GM19324 (cell line): ENCODE measurements at regions not wholly inside any gene's neighbourhood (a gene's known extent, or its start where the extent isn't known, plus 50 kb on each side); places are given as distances from the start of the nearest gene placed in this dataset.

Experiments used
- ATAC-seq: cut with Tn5 transposase; IDR thresholded peaks from one replicate; pipeline ENCODE4 v1.9.1; 2021; ENCODE audit warnings: mild to moderate bottlenecking, moderate library complexity; ENCODE audit not compliant: unreplicated experiment, low FRiP score

- no peak for ATAC-seq
These were observed 165.1 kb downstream of the GPAT3 start for GRCh38 chr4:83701041-83701440.

GRCh38 chr4:83699358-83699757, 163.4 kb downstream of the GPAT3 start:
- ATAC-seq: no peak

- ATAC-seq: no peak
These were observed 156.1 kb downstream of the GPAT3 start for GRCh38 chr4:83692028-83692427.

- no peak for ATAC-seq
These were observed 150.3 kb downstream of the GPAT3 start for GRCh38 chr4:83686166-83686565.

- no peak for ATAC-seq
These were observed 143.8 kb downstream of the GPAT3 start for GRCh38 chr4:83679692-83680091.

- ATAC-seq: no peak
These were observed 143.3 kb downstream of the GPAT3 start for GRCh38 chr4:83679254-83679653.

- ATAC-seq: no peak
These were observed 141.7 kb downstream of the GPAT3 start for GRCh38 chr4:83677656-83678055.

- no peak for ATAC-seq
These were observed 128.8 kb downstream of the GPAT3 start for GRCh38 chr4:83664741-83665140.

GRCh38 chr4:83664071-83664470, 128.2 kb downstream of the GPAT3 start:
- no peak for ATAC-seq

- ATAC-seq: no peak
These were observed 126.3 kb downstream of the GPAT3 start for GRCh38 chr4:83662204-83662603.

- ATAC-seq: no peak
These were observed 125.5 kb downstream of the GPAT3 start for GRCh38 chr4:83661359-83661758.

GRCh38 chr4:83660578-83660977, 124.7 kb downstream of the GPAT3 start:
- ATAC-seq: no peak

- ATAC-seq: no peak
These were observed 122.9 kb downstream of the GPAT3 start for GRCh38 chr4:83658806-83659205.

- no peak for ATAC-seq
These were observed 121.4 kb downstream of the GPAT3 start for GRCh38 chr4:83657336-83657735.
